ENCODE measurements at regions not wholly inside any gene's neighbourhood (a gene's known extent, or its start where the extent isn't known, plus 50 kb on each side); places are given as distances from the start of the nearest gene placed in this dataset.
A peak's percentile ranks its signal among the peaks of the same experiment; 100 is the strongest.

- peaks cover 11% of the 10 kb centered on the region for H3K4me1 ChIP-seq (ENCODE audit: low read length)
- no peaks in the 10 kb centered on the region for H3K9me3 ChIP-seq (ENCODE audit: low read length)
- no peak overlapping the region for H2AFZ ChIP-seq (ENCODE audit: low read length)
- H3K4me2 ChIP-seq (ENCODE audit: low read depth, low read length, poor library complexity, severe bottlenecking) = no peak overlapping the region
- no peaks in the 10 kb centered on the region for H4K20me1 ChIP-seq (ENCODE audit: insufficient read depth, low read depth, low read length)
- H3K36me3 ChIP-seq (ENCODE audit: insufficient read depth, low read length) = no peaks in the 10 kb centered on the region
- no peaks in the 10 kb centered on the region for H3K79me2 ChIP-seq (ENCODE audit: low read length)
- no peak overlapping the region for H3K4me3 ChIP-seq (ENCODE audit: low read length)
- H3K9me2 ChIP-seq (replicated peaks; ENCODE audit: insufficient read depth, low read length) = no peaks in the 10 kb centered on the region
- no peak for DNase-seq
- H3K27ac ChIP-seq (ENCODE audit: low read length) = no peak overlapping the region
- no peaks in the 10 kb centered on the region for H3K27me3 ChIP-seq (ENCODE audit: low read length)
- no peak overlapping the region for H3K9ac ChIP-seq (ENCODE audit: low read length)
Measured at GRCh38 chr22:22704156-22704946, 59.9 kb downstream of the GGTLC2 start.

- H3K79me2 ChIP-seq (ENCODE audit: low read length) = no peaks in the 10 kb centered on the region
- no peaks in the 10 kb centered on the region for H3K36me3 ChIP-seq (ENCODE audit: insufficient read depth, low read length)
- H3K4me3 ChIP-seq (ENCODE audit: low read length) = no peak overlapping the region
- peaks cover 7% of the 10 kb centered on the region for H3K4me1 ChIP-seq (ENCODE audit: low read length)
- no peaks in the 10 kb centered on the region for H3K9me3 ChIP-seq (ENCODE audit: low read length)
- H3K9me2 ChIP-seq (replicated peaks; ENCODE audit: insufficient read depth, low read length) = no peaks in the 10 kb centered on the region
- no peak overlapping the region for H3K4me2 ChIP-seq (ENCODE audit: low read depth, low read length, poor library complexity, severe bottlenecking)
- no peaks in the 10 kb centered on the region for H3K27me3 ChIP-seq (ENCODE audit: low read length)
- no peak overlapping the region for H3K9ac ChIP-seq (ENCODE audit: low read length)
- DNase-seq = no peak
- H3K27ac ChIP-seq (ENCODE audit: low read length) = no peak overlapping the region
- H4K20me1 ChIP-seq (ENCODE audit: insufficient read depth, low read depth, low read length) = no peaks in the 10 kb centered on the region
- no peak overlapping the region for H2AFZ ChIP-seq (ENCODE audit: low read length)
Measured at GRCh38 chr22:22705328-22706100, 61.1 kb downstream of the GGTLC2 start.

GRCh38 chr22:22706253-22706915 lies 62.0 kb downstream of the GGTLC2 start:
- Histone ChIP-seq H3K27me3 (ENCODE audit: low read length) (no peaks in the 10 kb centered on the region), H3K4me2 (ENCODE audit: low read depth, low read length, poor library complexity, severe bottlenecking) (no peak overlapping the region), H2AFZ (ENCODE audit: low read length) (no peak overlapping the region), H3K4me1 (ENCODE audit: low read length) (peaks cover 8% of the 10 kb centered on the region), H3K4me3 (ENCODE audit: low read length) (no peak overlapping the region), H3K9me2 (replicated peaks; ENCODE audit: insufficient read depth, low read length) (no peaks in the 10 kb centered on the region), H3K27ac (ENCODE audit: low read length) (no peak overlapping the region), H3K36me3 (ENCODE audit: insufficient read depth, low read length) (no peaks in the 10 kb centered on the region), H3K9me3 (ENCODE audit: low read length) (no peaks in the 10 kb centered on the region), H4K20me1 (ENCODE audit: insufficient read depth, low read depth, low read length) (no peaks in the 10 kb centered on the region), H3K9ac (ENCODE audit: low read length) (no peak overlapping the region), H3K79me2 (ENCODE audit: low read length) (no peaks in the 10 kb centered on the region)
- DNase-seq = no peak

- Histone ChIP-seq H3K9ac (ENCODE audit: low read length) (no peak overlapping the region), H3K9me2 (replicated peaks; ENCODE audit: insufficient read depth, low read length) (no peaks in the 10 kb centered on the region), H3K36me3 (ENCODE audit: insufficient read depth, low read length) (no peaks in the 10 kb centered on the region), H2AFZ (ENCODE audit: low read length) (no peak overlapping the region), H4K20me1 (ENCODE audit: insufficient read depth, low read depth, low read length) (no peaks in the 10 kb centered on the region), H3K27ac (ENCODE audit: low read length) (no peak overlapping the region), H3K4me3 (ENCODE audit: low read length) (no peak overlapping the region), H3K79me2 (ENCODE audit: low read length) (no peaks in the 10 kb centered on the region), H3K9me3 (ENCODE audit: low read length) (no peaks in the 10 kb centered on the region), H3K4me2 (ENCODE audit: low read depth, low read length, poor library complexity, severe bottlenecking) (no peak overlapping the region), H3K27me3 (ENCODE audit: low read length) (no peaks in the 10 kb centered on the region), H3K4me1 (ENCODE audit: low read length) (peaks cover 34% of the 10 kb centered on the region)
- DNase-seq = peak; percentile 84
Measured at GRCh38 chr22:22709719-22710445, 65.5 kb downstream of the GGTLC2 start.

- H3K9me3 ChIP-seq (ENCODE audit: low read length) = no peaks in the 10 kb centered on the region
- no peaks in the 10 kb centered on the region for H4K20me1 ChIP-seq (ENCODE audit: insufficient read depth, low read depth, low read length)
- DNase-seq = peak; percentile 86
- H3K36me3 ChIP-seq (ENCODE audit: insufficient read depth, low read length) = no peaks in the 10 kb centered on the region
- no peak overlapping the region for H3K4me3 ChIP-seq (ENCODE audit: low read length)
- no peaks in the 10 kb centered on the region for H3K79me2 ChIP-seq (ENCODE audit: low read length)
- no peak overlapping the region for H2AFZ ChIP-seq (ENCODE audit: low read length)
- H3K27me3 ChIP-seq (ENCODE audit: low read length) = no peaks in the 10 kb centered on the region
- H3K27ac ChIP-seq (ENCODE audit: low read length) = no peak overlapping the region
- H3K4me1 ChIP-seq (ENCODE audit: low read length) = peaks cover 45% of the 10 kb centered on the region
- no peak overlapping the region for H3K4me2 ChIP-seq (ENCODE audit: low read depth, low read length, poor library complexity, severe bottlenecking)
- no peak overlapping the region for H3K9ac ChIP-seq (ENCODE audit: low read length)
- no peaks in the 10 kb centered on the region for H3K9me2 ChIP-seq (replicated peaks; ENCODE audit: insufficient read depth, low read length)
Measured at GRCh38 chr22:22710719-22711531, 66.5 kb downstream of the GGTLC2 start.

GRCh38 chr22:22711532-22711913 lies 67.1 kb downstream of the GGTLC2 start:
- DNase-seq = no peak
- Histone ChIP-seq H4K20me1 (ENCODE audit: insufficient read depth, low read depth, low read length) (no peaks in the 10 kb centered on the region), H3K4me2 (ENCODE audit: low read depth, low read length, poor library complexity, severe bottlenecking) (peak overlapping the region; percentile 70), H3K9ac (ENCODE audit: low read length) (peak overlapping the region; percentile 66; the same call in 1 of the 2 replicates), H3K4me1 (ENCODE audit: low read length) (peaks cover 45% of the 10 kb centered on the region), H3K27ac (ENCODE audit: low read length) (peak overlapping the region; percentile 59; the same call in 1 of the 2 replicates), H3K9me3 (ENCODE audit: low read length) (no peaks in the 10 kb centered on the region), H2AFZ (ENCODE audit: low read length) (no peak overlapping the region), H3K9me2 (replicated peaks; ENCODE audit: insufficient read depth, low read length) (no peaks in the 10 kb centered on the region), H3K4me3 (ENCODE audit: low read length) (no peak overlapping the region), H3K27me3 (ENCODE audit: low read length) (no peaks in the 10 kb centered on the region), H3K79me2 (ENCODE audit: low read length) (no peaks in the 10 kb centered on the region), H3K36me3 (ENCODE audit: insufficient read depth, low read length) (no peaks in the 10 kb centered on the region)

- Histone ChIP-seq H3K4me2 (ENCODE audit: low read depth, low read length, poor library complexity, severe bottlenecking) (peak overlapping the region; percentile 70), H2AFZ (ENCODE audit: low read length) (peak overlapping the region; percentile 87; the same call in 1 of the 2 replicates), H3K4me1 (ENCODE audit: low read length) (peaks cover 47% of the 10 kb centered on the region), H3K36me3 (ENCODE audit: insufficient read depth, low read length) (no peaks in the 10 kb centered on the region), H3K9me3 (ENCODE audit: low read length) (no peaks in the 10 kb centered on the region), H3K9me2 (replicated peaks; ENCODE audit: insufficient read depth, low read length) (no peaks in the 10 kb centered on the region), H3K4me3 (ENCODE audit: low read length) (peak overlapping the region; percentile 48; the same call in 1 of the 2 replicates), H3K27me3 (ENCODE audit: low read length) (no peaks in the 10 kb centered on the region), H3K79me2 (ENCODE audit: low read length) (no peaks in the 10 kb centered on the region), H3K9ac (ENCODE audit: low read length) (peak overlapping the region; percentile 66), H4K20me1 (ENCODE audit: insufficient read depth, low read depth, low read length) (no peaks in the 10 kb centered on the region), H3K27ac (ENCODE audit: low read length) (peak overlapping the region; percentile 59)
- peak; percentile 69 for DNase-seq
Measured at GRCh38 chr22:22712092-22712658, 67.8 kb downstream of the GGTLC2 start.
